Neural progenitor cell (in vitro differentiated cells): ENCODE measurements at regions not wholly inside any gene's neighbourhood (a gene's known extent, or its start where the extent isn't known, plus 50 kb on each side); places are given as distances from the start of the nearest gene placed in this dataset.

ENCODE experiments used
- EZH2 ChIP-seq: fragments of 200-600 bp; sonication (generic); IDR thresholded peaks from 2 replicates; pipeline ENCODE4 v1.6.1; 2017; ENCODE audit warnings: antibody characterized with exemption, mild to moderate bottlenecking, moderate library complexity
- EZH2phosphoT487 ChIP-seq: fragments of 200-600 bp; sonication (generic); IDR thresholded peaks from 2 replicates; pipeline ENCODE4 v1.6.1; 2017; ENCODE audit warnings: antibody characterized with exemption
- TF ChIP-seq, protein P1 (sequence below): fragments of 200-600 bp; sonication (generic); IDR thresholded peaks from 2 replicates; pipeline ENCODE4 v1.5.1; 2017; ENCODE audit warnings: antibody characterized with exemption, mild to moderate bottlenecking

DNA sequence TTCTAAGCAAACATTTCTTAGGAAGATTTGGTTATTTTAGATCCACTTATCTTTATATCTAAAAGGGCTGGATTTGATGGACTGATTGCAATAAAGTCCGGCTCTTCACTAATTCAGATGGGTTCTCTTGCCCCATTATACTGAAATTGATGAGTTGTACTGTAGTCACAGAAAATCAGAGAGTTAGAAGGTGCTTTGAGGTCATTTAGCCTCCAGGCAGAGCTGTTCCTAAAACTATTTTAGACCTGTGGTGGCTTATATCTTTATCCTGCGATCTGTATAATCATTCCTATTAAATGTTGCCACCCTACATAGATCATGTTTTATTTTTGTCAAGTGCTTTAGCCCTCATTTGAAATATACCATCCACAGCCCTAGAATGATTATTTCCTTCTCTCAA lies 61.3 kb upstream of the ATXN1 start:
- TF ChIP-seq, protein P1, sequence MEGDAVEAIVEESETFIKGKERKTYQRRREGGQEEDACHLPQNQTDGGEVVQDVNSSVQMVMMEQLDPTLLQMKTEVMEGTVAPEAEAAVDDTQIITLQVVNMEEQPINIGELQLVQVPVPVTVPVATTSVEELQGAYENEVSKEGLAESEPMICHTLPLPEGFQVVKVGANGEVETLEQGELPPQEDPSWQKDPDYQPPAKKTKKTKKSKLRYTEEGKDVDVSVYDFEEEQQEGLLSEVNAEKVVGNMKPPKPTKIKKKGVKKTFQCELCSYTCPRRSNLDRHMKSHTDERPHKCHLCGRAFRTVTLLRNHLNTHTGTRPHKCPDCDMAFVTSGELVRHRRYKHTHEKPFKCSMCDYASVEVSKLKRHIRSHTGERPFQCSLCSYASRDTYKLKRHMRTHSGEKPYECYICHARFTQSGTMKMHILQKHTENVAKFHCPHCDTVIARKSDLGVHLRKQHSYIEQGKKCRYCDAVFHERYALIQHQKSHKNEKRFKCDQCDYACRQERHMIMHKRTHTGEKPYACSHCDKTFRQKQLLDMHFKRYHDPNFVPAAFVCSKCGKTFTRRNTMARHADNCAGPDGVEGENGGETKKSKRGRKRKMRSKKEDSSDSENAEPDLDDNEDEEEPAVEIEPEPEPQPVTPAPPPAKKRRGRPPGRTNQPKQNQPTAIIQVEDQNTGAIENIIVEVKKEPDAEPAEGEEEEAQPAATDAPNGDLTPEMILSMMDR, result no peak
- TF ChIP-seq EZH2phosphoT487 (no peak), EZH2 (no peak)
